ENCODE measurements at regions not wholly inside any gene's neighbourhood (a gene's known extent, or its start where the extent isn't known, plus 50 kb on each side); places are given as distances from the start of the nearest gene placed in this dataset.

DNA sequence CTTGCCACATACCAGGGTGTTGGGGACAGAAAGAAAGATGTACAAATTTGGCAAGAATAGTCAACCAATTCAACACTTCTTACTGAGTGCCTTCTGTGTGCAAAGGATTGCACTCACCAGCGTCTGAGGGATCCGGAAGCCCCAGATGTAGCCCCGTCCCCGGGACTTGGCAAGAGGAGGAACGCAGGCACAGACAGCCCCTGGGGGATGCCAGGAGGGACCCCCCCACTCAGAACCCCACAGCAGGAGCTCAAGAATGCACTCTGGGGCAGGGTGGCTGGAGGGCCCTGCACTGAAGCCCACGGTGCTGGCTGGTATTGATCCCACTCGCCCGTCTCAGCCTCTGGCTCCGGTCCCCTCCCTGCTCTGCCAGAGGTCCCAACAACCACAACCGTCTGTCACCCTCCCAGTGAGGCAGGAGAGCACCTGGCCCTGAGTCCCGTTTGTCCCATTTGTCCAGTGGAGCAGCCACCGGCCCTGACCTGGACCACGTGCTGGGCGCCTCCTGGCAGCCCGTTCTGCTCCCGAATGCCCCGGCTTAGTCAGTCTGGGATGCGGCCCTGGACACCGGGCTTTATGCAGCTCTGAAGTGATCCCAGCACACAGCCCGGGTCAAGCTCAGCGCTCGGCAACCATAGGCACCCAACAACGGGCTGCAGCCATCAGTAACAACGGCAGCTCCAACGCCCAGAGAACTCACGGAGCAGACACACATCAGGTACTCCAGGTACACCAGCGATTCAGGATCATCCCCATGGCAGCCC lies 128.7 kb downstream of the DLL1 start:
- Histone ChIP-seq H3K4me3 (no peak overlapping the region), H3K4me1 (peaks cover 0 to 19% (median 17%) of the 10 kb centered on the region in 4 donors), H3K36me3 (no peaks in the 10 kb centered on the region), H3K27me3 (peaks cover 0 to 32% (median 0%) of the 10 kb centered on the region in 4 donors), H3K9me3 (no peaks in the 10 kb centered on the region), H3K27ac (replicated peaks in 1 of 4) (no peak overlapping the region)
- no peak for TF ChIP-seq POLR2AphosphoS5 (IDR thresholded peaks at IDR 0.05)
- TF ChIP-seq EP300 (IDR thresholded peaks at IDR 0.05) = no peak
- TF ChIP-seq, protein P1, sequence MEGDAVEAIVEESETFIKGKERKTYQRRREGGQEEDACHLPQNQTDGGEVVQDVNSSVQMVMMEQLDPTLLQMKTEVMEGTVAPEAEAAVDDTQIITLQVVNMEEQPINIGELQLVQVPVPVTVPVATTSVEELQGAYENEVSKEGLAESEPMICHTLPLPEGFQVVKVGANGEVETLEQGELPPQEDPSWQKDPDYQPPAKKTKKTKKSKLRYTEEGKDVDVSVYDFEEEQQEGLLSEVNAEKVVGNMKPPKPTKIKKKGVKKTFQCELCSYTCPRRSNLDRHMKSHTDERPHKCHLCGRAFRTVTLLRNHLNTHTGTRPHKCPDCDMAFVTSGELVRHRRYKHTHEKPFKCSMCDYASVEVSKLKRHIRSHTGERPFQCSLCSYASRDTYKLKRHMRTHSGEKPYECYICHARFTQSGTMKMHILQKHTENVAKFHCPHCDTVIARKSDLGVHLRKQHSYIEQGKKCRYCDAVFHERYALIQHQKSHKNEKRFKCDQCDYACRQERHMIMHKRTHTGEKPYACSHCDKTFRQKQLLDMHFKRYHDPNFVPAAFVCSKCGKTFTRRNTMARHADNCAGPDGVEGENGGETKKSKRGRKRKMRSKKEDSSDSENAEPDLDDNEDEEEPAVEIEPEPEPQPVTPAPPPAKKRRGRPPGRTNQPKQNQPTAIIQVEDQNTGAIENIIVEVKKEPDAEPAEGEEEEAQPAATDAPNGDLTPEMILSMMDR (IDR thresholded peaks at IDR 0.05) = no peak
- TF ChIP-seq POLR2A (IDR thresholded peaks at IDR 0.05; ENCODE audit: low read depth) = no peak
- intact Hi-C loops (cut with DNase I) = no loop called here
- 90% methylated on average over 12 of the region's 27 CpGs for WGBS
- no peak for DNase-seq (ENCODE audit: extremely low spot score)

DNA sequence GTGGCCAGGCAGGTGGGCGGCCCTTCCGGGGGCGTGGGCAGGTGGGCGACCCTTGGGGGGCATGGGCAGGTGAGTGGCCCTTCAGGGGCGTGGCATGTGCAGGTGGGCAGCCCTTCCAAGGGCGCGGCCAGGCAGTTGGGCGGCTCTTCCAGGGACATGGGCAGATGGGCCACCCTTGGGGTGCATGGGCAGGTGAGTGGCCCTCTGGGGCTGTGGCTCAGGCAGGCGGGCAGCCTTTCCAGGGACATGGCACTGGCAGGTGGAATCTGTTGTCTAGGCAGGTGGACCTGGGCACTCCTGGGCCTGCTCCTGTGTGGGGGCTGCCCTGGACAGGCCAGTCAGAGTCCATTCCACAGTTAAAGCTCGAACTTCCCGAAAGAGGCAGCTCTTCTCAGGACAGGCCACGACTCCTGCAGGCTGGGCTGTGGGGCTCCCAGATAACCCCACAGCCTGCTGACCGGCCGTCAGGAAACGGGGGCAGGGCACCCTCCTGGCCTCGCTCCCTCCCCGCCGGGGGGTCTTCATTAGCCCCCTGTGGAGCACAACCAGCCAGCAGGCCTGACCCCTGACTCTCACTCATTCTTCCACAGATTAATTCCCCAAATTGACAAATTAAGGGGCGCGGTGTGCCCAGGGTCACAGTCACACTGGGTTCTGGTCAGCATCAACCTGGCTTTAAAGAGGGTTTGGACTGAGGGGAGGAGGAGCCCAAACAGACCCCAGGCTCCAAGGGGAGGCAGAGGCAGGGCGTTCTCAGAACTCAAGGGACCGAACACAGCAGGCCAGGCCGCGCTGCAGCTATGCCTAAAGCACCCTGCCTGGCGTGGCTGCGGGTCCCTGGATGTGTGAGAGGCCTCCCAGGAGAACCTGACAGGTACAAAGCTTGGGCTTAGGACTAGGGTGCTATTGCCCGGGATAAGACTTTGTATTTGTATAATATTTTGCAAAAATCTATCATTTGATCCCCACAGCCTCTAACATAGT lies 130.0 kb downstream of the DLL1 start:
- Histone ChIP-seq H3K36me3 (no peaks in the 10 kb centered on the region), H3K4me3 (no peak overlapping the region), H3K4me1 (peaks cover 0 to 19% (median 16%) of the 10 kb centered on the region in 4 donors), H3K9me3 (no peaks in the 10 kb centered on the region), H3K27ac (replicated peaks in 1 of 4) (no peak overlapping the region), H3K27me3 (peaks cover 0 to 22% (median 0%) of the 10 kb centered on the region in 4 donors)
- DNase-seq (ENCODE audit: extremely low spot score) = no peak
- intact Hi-C loops (cut with DNase I) = no loop called here
- WGBS = 86% methylated on average over 18 of the region's 27 CpGs
- TF ChIP-seq POLR2AphosphoS5 (IDR thresholded peaks at IDR 0.05) (no peak), POLR2A (IDR thresholded peaks at IDR 0.05; ENCODE audit: low read depth) (no peak), EP300 (IDR thresholded peaks at IDR 0.05) (no peak)
- TF ChIP-seq, protein P1 (IDR thresholded peaks at IDR 0.05) = no peak

DNA sequence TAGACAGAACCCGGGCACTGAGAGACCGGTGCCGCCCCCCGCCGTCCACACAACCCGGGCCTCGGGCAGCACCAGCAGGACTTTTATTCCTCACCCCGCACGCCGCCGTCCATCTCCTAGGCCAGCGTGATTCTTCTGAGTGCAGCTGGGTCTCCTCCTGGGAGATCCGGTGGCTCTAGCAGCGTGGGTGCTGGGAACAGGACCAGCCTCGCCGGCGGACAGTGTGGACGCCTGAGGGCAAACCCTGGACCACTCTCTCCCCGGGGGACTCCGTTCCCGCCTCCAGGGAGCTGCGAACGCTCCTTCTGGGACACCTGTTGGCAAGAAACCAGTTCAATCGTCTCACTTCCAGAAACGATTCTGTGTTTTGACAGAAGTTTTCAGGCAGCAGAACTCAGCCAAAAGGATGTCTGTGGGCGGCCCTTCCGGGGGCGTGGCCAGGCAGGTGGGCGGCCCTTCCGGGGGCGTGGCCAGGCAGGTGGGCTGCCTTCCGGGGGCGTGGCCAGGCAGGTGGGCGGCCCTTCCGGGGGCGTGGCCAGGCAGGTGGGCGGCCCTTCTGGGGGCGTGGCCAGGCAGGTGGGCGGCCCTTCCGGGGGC lies 130.7 kb downstream of the DLL1 start:
- DNase-seq (ENCODE audit: extremely low spot score) = no peak

More for the DNA sequence above, 130.7 kb downstream of the DLL1 start:
- intact Hi-C loops (cut with DNase I) = no loop called here
- TF ChIP-seq EP300 (IDR thresholded peaks at IDR 0.05) (no peak), POLR2AphosphoS5 (IDR thresholded peaks at IDR 0.05) (no peak), POLR2A (IDR thresholded peaks at IDR 0.05; ENCODE audit: low read depth) (no peak)
- TF ChIP-seq, protein P1 (IDR thresholded peaks at IDR 0.05) = no peak
- H3K36me3 ChIP-seq = no peaks in the 10 kb centered on the region
- peaks cover 0 to 20% (median 0%) of the 10 kb centered on the region in 4 donors for H3K27me3 ChIP-seq
- H3K27ac ChIP-seq (replicated peaks in 1 of 4) = no peak overlapping the region
- H3K4me1 ChIP-seq = peaks cover 0 to 11% (median 8%) of the 10 kb centered on the region in 4 donors
- 89% methylated on average over 30 of the region's 40 CpGs for WGBS
- no peak overlapping the region for H3K4me3 ChIP-seq
- H3K9me3 ChIP-seq = no peaks in the 10 kb centered on the region

Measured in esophagus muscularis mucosa (tissue), 4 donors.